Suprapubic skin (tissue), 4 donors: ENCODE measurements at regions not wholly inside any gene's neighbourhood (a gene's known extent, or its start where the extent isn't known, plus 50 kb on each side); places are given as distances from the start of the nearest gene placed in this dataset.

Source experiments
- EP300 ChIP-seq: sonication (generic); formaldehyde crosslinking; IDR thresholded peaks from one replicate; pipeline ENCODE4 v1.6.1; 2017; ENCODE audit warnings: antibody characterized with exemption
- POLR2A ChIP-seq, 2 donors: fragments of 450-650 bp; IDR thresholded peaks; one replicate each; pipeline ENCODE4 v1.6.1; 2017; ENCODE audit warnings: antibody characterized with exemption in 2 of 2, mild to moderate bottlenecking in 2 of 2, moderate library complexity in 2 of 2
- POLR2AphosphoS5 ChIP-seq, 3 donors: sonication (generic); formaldehyde crosslinking; IDR thresholded peaks; one replicate each; pipeline ENCODE4 v1.6.1; 2017; ENCODE audit warnings: antibody characterized with exemption in 3 of 3
- TF ChIP-seq, protein P1 (sequence below), 2 donors: fragments of 200-600 bp in 1 of 2; fragments of 450-650 bp in 1 of 2; sonication (generic) in 1 of 2; IDR thresholded peaks; one replicate each; pipeline ENCODE4 v1.5.1; 2016 to 2019; ENCODE audit warnings: antibody characterized with exemption in 2 of 2, mild to moderate bottlenecking in 1 of 2, moderate library complexity in 1 of 2

DNA sequence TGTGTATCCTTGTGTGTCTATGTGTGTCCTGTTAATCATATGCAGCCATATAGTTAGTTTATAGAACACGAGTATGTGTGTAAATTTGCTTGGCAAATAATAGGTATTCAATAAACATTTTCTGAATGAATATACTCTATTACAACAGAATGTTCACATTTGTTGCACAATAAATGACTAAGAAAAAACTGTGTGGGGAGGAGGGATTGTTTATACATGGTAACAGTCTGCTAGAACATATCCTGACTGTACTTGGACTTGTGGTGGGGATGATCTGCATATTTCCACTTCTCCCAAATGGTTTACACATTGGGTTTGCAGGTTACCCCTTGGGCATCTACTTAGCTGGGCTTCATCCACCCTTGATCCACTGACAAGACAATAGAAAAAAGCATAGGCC, 194.6 kb downstream of the INSC start:
- TF ChIP-seq, protein P1, sequence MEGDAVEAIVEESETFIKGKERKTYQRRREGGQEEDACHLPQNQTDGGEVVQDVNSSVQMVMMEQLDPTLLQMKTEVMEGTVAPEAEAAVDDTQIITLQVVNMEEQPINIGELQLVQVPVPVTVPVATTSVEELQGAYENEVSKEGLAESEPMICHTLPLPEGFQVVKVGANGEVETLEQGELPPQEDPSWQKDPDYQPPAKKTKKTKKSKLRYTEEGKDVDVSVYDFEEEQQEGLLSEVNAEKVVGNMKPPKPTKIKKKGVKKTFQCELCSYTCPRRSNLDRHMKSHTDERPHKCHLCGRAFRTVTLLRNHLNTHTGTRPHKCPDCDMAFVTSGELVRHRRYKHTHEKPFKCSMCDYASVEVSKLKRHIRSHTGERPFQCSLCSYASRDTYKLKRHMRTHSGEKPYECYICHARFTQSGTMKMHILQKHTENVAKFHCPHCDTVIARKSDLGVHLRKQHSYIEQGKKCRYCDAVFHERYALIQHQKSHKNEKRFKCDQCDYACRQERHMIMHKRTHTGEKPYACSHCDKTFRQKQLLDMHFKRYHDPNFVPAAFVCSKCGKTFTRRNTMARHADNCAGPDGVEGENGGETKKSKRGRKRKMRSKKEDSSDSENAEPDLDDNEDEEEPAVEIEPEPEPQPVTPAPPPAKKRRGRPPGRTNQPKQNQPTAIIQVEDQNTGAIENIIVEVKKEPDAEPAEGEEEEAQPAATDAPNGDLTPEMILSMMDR (IDR thresholded peaks at IDR 0.05), result no peak
- TF ChIP-seq POLR2A (IDR thresholded peaks at IDR 0.05) (no peak), EP300 (no peak), POLR2AphosphoS5 (IDR thresholded peaks at IDR 0.05) (no peak)
